Endothelial cell of umbilical vein (primary cell): ENCODE measurements at regions not wholly inside any gene's neighbourhood (a gene's known extent, or its start where the extent isn't known, plus 50 kb on each side); places are given as distances from the start of the nearest gene placed in this dataset.

Experiments
- BruUV-seq: library from RNA; stranded (reverse); fragments of 400-500 nt; replicated peaks from 2 replicates; lab custom pipeline; 2021; lab: Mats Ljungman, UMichigan
- CTCF ChIA-PET: fragments of 300-600, 350-600 bp; sonication (Branson Sonifier 250); formaldehyde crosslinking; loops from one replicate; lab custom pipeline; 2021; ENCODE audit warnings: antibody characterized with exemption, inconsistent platforms; lab: Charles Lee
- POLR2A ChIA-PET: fragments of 300-600, 350-600 bp; sonication (Branson Sonifier 250); formaldehyde crosslinking; loops from one replicate; lab custom pipeline; 2021; ENCODE audit warnings: antibody characterized with exemption, inconsistent platforms; lab: Charles Lee
- DNase-seq: peaks from one replicate; pipeline ENCODE4 v3.0.0-alpha.2; 2011; ENCODE audit warnings: low read depth, low spot score
- FAIRE-seq: peaks from 2 replicates; lab custom pipeline; 2011; peaks lifted over from hg19 to GRCh38; lab: Jason Lieb, UNC
- H2AFZ ChIP-seq: 2 replicates; pipeline ENCODE4 v1.6.0; 2012; ENCODE audit warnings: low read depth, low read length, control low read depth, inconsistent platforms
- H3K27ac ChIP-seq: 2 replicates; pipeline ENCODE4 v1.5.1; 2011; ENCODE audit warnings: low read depth, mild to moderate bottlenecking, control low read depth, low read length, moderate library complexity; ENCODE audit not compliant: insufficient read depth
- H3K27me3 ChIP-seq, 2 experiments: 2 replicates each; pipeline versions ENCODE4 v1.6.0 to v1.6.1; 2011; ENCODE audit warnings: low read length in 2 of 2, mixed read lengths in 1 of 2; ENCODE audit not compliant: control insufficient read depth in 2 of 2, insufficient read depth in 2 of 2
- H3K36me3 ChIP-seq, 2 experiments: 2 replicates in 1 of 2; 3 replicates in 1 of 2; pipeline ENCODE4 v1.5.1; 2011; ENCODE audit warnings: low read length in 2 of 2, mild to moderate bottlenecking in 1 of 2, moderate library complexity in 1 of 2; ENCODE audit not compliant: control insufficient read depth in 2 of 2, insufficient read depth in 2 of 2; ENCODE audit errors: extremely low read depth in 1 of 2
- H3K4me1 ChIP-seq: 3 replicates; pipeline ENCODE4 v1.5.1; 2011; ENCODE audit warnings: mild to moderate bottlenecking, low read length; ENCODE audit not compliant: control insufficient read depth, insufficient read depth; ENCODE audit errors: extremely low read depth
- H3K4me2 ChIP-seq: 2 replicates; pipeline ENCODE4 v1.6.1; 2011; ENCODE audit warnings: low read length, control low read depth, mixed read lengths; ENCODE audit not compliant: insufficient read depth
- H3K4me3 ChIP-seq, 3 experiments: fragments of 200-600 bp in 1 of 3; sonication (generic), shearing (Covaris generic) in 1 of 3; replicated peaks in 1 of 3; 2 replicates each; pipeline ENCODE4 v1.5.1; 2011 to 2016; ENCODE audit warnings: control low read depth in 3 of 3, low read length in 3 of 3, mild to moderate bottlenecking in 2 of 3, inconsistent platforms in 1 of 3, low read depth in 1 of 3, moderate library complexity in 1 of 3; ENCODE audit not compliant: insufficient read depth in 1 of 3
- H3K79me2 ChIP-seq: 2 replicates; pipeline ENCODE4 v1.6.0; 2012; ENCODE audit warnings: low read length, inconsistent platforms; ENCODE audit not compliant: control insufficient read depth, insufficient read depth
- H3K9ac ChIP-seq: replicated peaks from 2 replicates; pipeline ENCODE3; 2011; ENCODE audit warnings: low read length, control low read depth; ENCODE audit not compliant: insufficient read depth; ENCODE audit errors: extremely low read depth
- H3K9me1 ChIP-seq: replicated peaks from 3 replicates; pipeline ENCODE4 v1.6.0; 2011; ENCODE audit warnings: mild to moderate bottlenecking, low read length; ENCODE audit not compliant: control insufficient read depth, insufficient read depth; ENCODE audit errors: extremely low read depth
- H3K9me3 ChIP-seq: replicated peaks from 2 replicates; pipeline ENCODE4 v1.5.1; 2012; ENCODE audit warnings: low read length, inconsistent platforms; ENCODE audit not compliant: control insufficient read depth, insufficient read depth
- H4K20me1 ChIP-seq: replicated peaks from 2 replicates; pipeline ENCODE3; 2011; ENCODE audit warnings: mild to moderate bottlenecking, low read length; ENCODE audit not compliant: control insufficient read depth, insufficient read depth; ENCODE audit errors: extremely low read depth
- EZH2 ChIP-seq: IDR thresholded peaks from 2 replicates; pipeline ENCODE4 v1.6.1; 2012; ENCODE audit warnings: borderline replicate concordance, low read depth, mild to moderate bottlenecking, moderate library complexity, low read length, inconsistent platforms; ENCODE audit not compliant: severe bottlenecking
- FOS ChIP-seq: IDR thresholded peaks from 2 replicates; pipeline ENCODE4 v1.6.1; 2011; ENCODE audit warnings: mild to moderate bottlenecking, low read length, moderate library complexity, borderline replicate concordance; ENCODE audit not compliant: insufficient read depth
- GATA2 ChIP-seq: IDR thresholded peaks from 2 replicates; pipeline ENCODE4 v1.7.0; 2011; ENCODE audit warnings: low read depth, mild to moderate bottlenecking, moderate library complexity, mixed read lengths, low read length; ENCODE audit not compliant: insufficient read length, insufficient read depth
- JUN ChIP-seq: IDR thresholded peaks from 2 replicates; pipeline ENCODE4 v1.6.1; 2011; ENCODE audit warnings: borderline replicate concordance, low read depth; ENCODE audit not compliant: insufficient read length, insufficient read depth
- MYC ChIP-seq: IDR thresholded peaks from one replicate; pipeline ENCODE4 v1.6.1; 2011; ENCODE audit warnings: mild to moderate bottlenecking, low read depth, low read length
- POLR2A ChIP-seq: IDR thresholded peaks from 2 replicates; pipeline ENCODE4 v1.6.1; 2012; ENCODE audit warnings: low read depth, mild to moderate bottlenecking, control low read depth, low read length
- POLR2AphosphoS5 ChIP-seq: IDR thresholded peaks from 2 replicates; pipeline ENCODE4 v1.6.1; 2012; ENCODE audit warnings: low read depth, mild to moderate bottlenecking, control low read depth, low read length, moderate library complexity; ENCODE audit not compliant: insufficient read depth
- dilution Hi-C: fragments of 300-500 bp; cut with MboI; formaldehyde crosslinking; loops from one replicate; pipeline ENCODE4 v1.15.0; 2019; ENCODE audit warnings: low sequenced_read_pairs; ENCODE audit not compliant: extremely low pct_ligation_motif_present
- intact Hi-C: fragments of 100-400 bp; cut with micrococcal nuclease; formaldehyde crosslinking; loops from one replicate; pipeline ENCODE4 v1.10.0; 2022
- TF ChIP-seq, protein P1 (sequence below), 2 donors: IDR thresholded peaks; 1 replicate in 1 of 2; 2 replicates in 1 of 2; pipeline ENCODE4 v1.5.1; 2011; ENCODE audit warnings: low read length in 2 of 2, mild to moderate bottlenecking in 2 of 2, moderate library complexity in 2 of 2, control low read depth in 1 of 2, inconsistent platforms in 1 of 2, low read depth in 1 of 2; ENCODE audit not compliant: insufficient read depth in 1 of 2; ENCODE audit errors: extremely low read depth in 1 of 2
- TF ChIP-seq, protein P2 (sequence below): IDR thresholded peaks from 2 replicates; pipeline ENCODE4 v1.6.1; 2011; ENCODE audit not compliant: insufficient read depth, insufficient read length

- Histone ChIP-seq H3K9me3 (no peaks in the 10 kb centered on the region), H3K79me2 (no peaks in the 10 kb centered on the region), H3K27ac (no peak overlapping the region), H3K9ac (no peak overlapping the region), H3K4me2 (no peak overlapping the region), H2AFZ (no peak overlapping the region), H4K20me1 (no peaks in the 10 kb centered on the region), H3K4me3 (no peak overlapping the region), H3K4me1 (no peaks in the 10 kb centered on the region), H3K27me3 (no peaks in the 10 kb centered on the region), H3K36me3 (no peaks in the 10 kb centered on the region), H3K9me1 (no peaks in the 10 kb centered on the region)
- no peak for DNase-seq
- dilution Hi-C loops: no loop called here
- ChIA-PET CTCF (no interaction called here), POLR2A (no interaction called here)
- no TSS peak for BruUV-seq
- FAIRE-seq: no peak
- no peak for TF ChIP-seq JUN
- TF ChIP-seq, protein P1, sequence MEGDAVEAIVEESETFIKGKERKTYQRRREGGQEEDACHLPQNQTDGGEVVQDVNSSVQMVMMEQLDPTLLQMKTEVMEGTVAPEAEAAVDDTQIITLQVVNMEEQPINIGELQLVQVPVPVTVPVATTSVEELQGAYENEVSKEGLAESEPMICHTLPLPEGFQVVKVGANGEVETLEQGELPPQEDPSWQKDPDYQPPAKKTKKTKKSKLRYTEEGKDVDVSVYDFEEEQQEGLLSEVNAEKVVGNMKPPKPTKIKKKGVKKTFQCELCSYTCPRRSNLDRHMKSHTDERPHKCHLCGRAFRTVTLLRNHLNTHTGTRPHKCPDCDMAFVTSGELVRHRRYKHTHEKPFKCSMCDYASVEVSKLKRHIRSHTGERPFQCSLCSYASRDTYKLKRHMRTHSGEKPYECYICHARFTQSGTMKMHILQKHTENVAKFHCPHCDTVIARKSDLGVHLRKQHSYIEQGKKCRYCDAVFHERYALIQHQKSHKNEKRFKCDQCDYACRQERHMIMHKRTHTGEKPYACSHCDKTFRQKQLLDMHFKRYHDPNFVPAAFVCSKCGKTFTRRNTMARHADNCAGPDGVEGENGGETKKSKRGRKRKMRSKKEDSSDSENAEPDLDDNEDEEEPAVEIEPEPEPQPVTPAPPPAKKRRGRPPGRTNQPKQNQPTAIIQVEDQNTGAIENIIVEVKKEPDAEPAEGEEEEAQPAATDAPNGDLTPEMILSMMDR (IDR thresholded peaks at IDR 0.05; ENCODE audit: extremely low read depth in 1 of 2, insufficient read depth in 1 of 2, low read depth in 1 of 2, low read length in 2 of 2): no peak
- no peak for TF ChIP-seq MYC
- TF ChIP-seq GATA2: no peak
- no peak for TF ChIP-seq POLR2A
- no peak for TF ChIP-seq FOS
- TF ChIP-seq, protein P2, sequence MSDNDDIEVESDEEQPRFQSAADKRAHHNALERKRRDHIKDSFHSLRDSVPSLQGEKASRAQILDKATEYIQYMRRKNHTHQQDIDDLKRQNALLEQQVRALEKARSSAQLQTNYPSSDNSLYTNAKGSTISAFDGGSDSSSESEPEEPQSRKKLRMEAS: no peak
- TF ChIP-seq POLR2AphosphoS5: no peak
- TF ChIP-seq EZH2: no peak
- intact Hi-C loops: no loop called here
Observed at GRCh38 chr1:88504601-88505000, 179.5 kb upstream of the PKN2 start.
